Mesendoderm (in vitro differentiated cells): ENCODE measurements at regions not wholly inside any gene's neighbourhood (a gene's known extent, or its start where the extent isn't known, plus 50 kb on each side); places are given as distances from the start of the nearest gene placed in this dataset.

Experiments used
- DNase-seq: peaks from one replicate; pipeline ENCODE4 v3.0.0; 2013
- H2AK5ac ChIP-seq: 2 replicates; pipeline ENCODE4 v1.6.1; 2013; ENCODE audit warnings: low read length, inconsistent platforms
- H2BK120ac ChIP-seq: 2 replicates; pipeline ENCODE4 v1.6.1; 2013; ENCODE audit warnings: low read depth, mild to moderate bottlenecking, low read length, moderate library complexity, mixed read lengths
- H2BK15ac ChIP-seq: replicated peaks from 2 replicates; pipeline ENCODE4 v1.6.1; 2013; ENCODE audit warnings: low read depth, mild to moderate bottlenecking, moderate library complexity
- H2BK5ac ChIP-seq: 2 replicates; pipeline ENCODE4 v1.6.1; 2013; ENCODE audit warnings: low read length, inconsistent platforms
- H3K18ac ChIP-seq: 2 replicates; pipeline ENCODE4 v1.6.1; 2013; ENCODE audit warnings: mild to moderate bottlenecking, low read length, mixed read lengths
- H3K23ac ChIP-seq: one replicate; pipeline ENCODE4 v1.6.1; 2013; ENCODE audit warnings: low read length
- H3K27ac ChIP-seq: 2 replicates; pipeline ENCODE4 v1.5.1; 2013; ENCODE audit warnings: low read depth, mild to moderate bottlenecking, inconsistent platforms, low read length, moderate library complexity
- H3K27me3 ChIP-seq: 2 replicates; pipeline ENCODE4 v1.6.1; 2013; ENCODE audit warnings: low read length, control low read depth, mild to moderate bottlenecking, inconsistent platforms; ENCODE audit not compliant: insufficient read depth, poor library complexity
- H3K36me3 ChIP-seq: 2 replicates; pipeline ENCODE4 v1.6.1; 2013; ENCODE audit warnings: low read length, inconsistent platforms; ENCODE audit not compliant: control insufficient read depth, insufficient read depth
- H3K4ac ChIP-seq: one replicate; pipeline ENCODE4 v1.6.1; 2013; ENCODE audit warnings: low read depth, mild to moderate bottlenecking, low read length, moderate library complexity
- H3K4me1 ChIP-seq: 2 replicates; pipeline ENCODE4 v1.6.1; 2013; ENCODE audit warnings: low read depth, low read length, inconsistent platforms; ENCODE audit not compliant: control insufficient read depth
- H3K4me2 ChIP-seq: 2 replicates; pipeline ENCODE4 v1.6.1; 2013; ENCODE audit warnings: low read length
- H3K4me3 ChIP-seq: 2 replicates; pipeline ENCODE4 v1.5.1; 2013; ENCODE audit warnings: mild to moderate bottlenecking, low read length
- H3K56ac ChIP-seq: one replicate; pipeline ENCODE4 v1.6.1; 2013; ENCODE audit warnings: low read length
- H3K79me1 ChIP-seq: 2 replicates; pipeline ENCODE4 v1.6.1; 2013; ENCODE audit warnings: low read length, inconsistent platforms
- H3K79me2 ChIP-seq: 2 replicates; pipeline ENCODE4 v1.6.1; 2013; ENCODE audit warnings: mild to moderate bottlenecking, low read length; ENCODE audit not compliant: control insufficient read depth, insufficient read depth
- H3K9ac ChIP-seq: 2 replicates; pipeline ENCODE4 v1.6.1; 2013; ENCODE audit warnings: low read length, inconsistent platforms
- H4K5ac ChIP-seq: one replicate; pipeline ENCODE4 v1.6.1; 2013; ENCODE audit warnings: low read length
- H4K8ac ChIP-seq: one replicate; pipeline ENCODE4 v1.6.1; 2013; ENCODE audit warnings: low read depth, mild to moderate bottlenecking, control low read depth, low read length, moderate library complexity
- WGBS: extraction: QIAGEN DNeasy Blood & Tissue Kit; methylation state at CpG from one replicate; pipeline ENCODE4 v1.1.7; 2013; ENCODE audit warnings: low lambda C conversion rate, missing lambda C conversion rate; ENCODE audit not compliant: insufficient coverage; ENCODE audit errors: extremely low coverage; 5-methylcytosine and 5-hydroxymethylcytosine counted together

- Histone ChIP-seq H3K56ac (no peak overlapping the region), H3K4me3 (no peak overlapping the region), H3K27me3 (no peaks in the 10 kb centered on the region), H3K23ac (no peak overlapping the region), H3K9ac (no peak overlapping the region), H3K4me1 (no peaks in the 10 kb centered on the region), H3K27ac (no peak overlapping the region), H3K79me1 (no peaks in the 10 kb centered on the region), H3K4me2 (no peak overlapping the region), H2BK5ac (no peak overlapping the region), H2BK120ac (no peak overlapping the region), H3K18ac (no peak overlapping the region), H3K36me3 (no peaks in the 10 kb centered on the region), H4K8ac (no peak overlapping the region), H3K79me2 (no peaks in the 10 kb centered on the region), H3K4ac (no peak overlapping the region), H2AK5ac (no peak overlapping the region), H4K5ac (no peak overlapping the region), H2BK15ac (no peak overlapping the region)
- no peak for DNase-seq
- WGBS = no CpG with 5 or more reads among the region's 3 CpGs
These were observed 88.6 kb upstream of the LYPLAL1 start for GRCh38 chr1:219085082-219085481.

- Histone ChIP-seq H3K9ac (no peak overlapping the region), H3K56ac (no peak overlapping the region), H3K27me3 (no peaks in the 10 kb centered on the region), H3K79me1 (no peaks in the 10 kb centered on the region), H2BK120ac (no peak overlapping the region), H3K23ac (no peak overlapping the region), H2AK5ac (no peak overlapping the region), H3K4ac (no peak overlapping the region), H4K8ac (no peak overlapping the region), H3K4me1 (no peaks in the 10 kb centered on the region), H3K27ac (no peak overlapping the region), H4K5ac (no peak overlapping the region), H2BK15ac (no peak overlapping the region), H3K4me2 (no peak overlapping the region), H3K18ac (no peak overlapping the region), H2BK5ac (no peak overlapping the region), H3K79me2 (no peaks in the 10 kb centered on the region), H3K36me3 (no peaks in the 10 kb centered on the region), H3K4me3 (no peak overlapping the region)
- DNase-seq = no peak
- no CpG with 5 or more reads among the region's 1 CpG for WGBS
These were observed 87.7 kb upstream of the LYPLAL1 start for GRCh38 chr1:219085988-219086387.

- Histone ChIP-seq H2BK15ac (no peak overlapping the region), H3K18ac (no peak overlapping the region), H4K5ac (no peak overlapping the region), H3K4me2 (no peak overlapping the region), H3K4me3 (no peak overlapping the region), H2AK5ac (no peak overlapping the region), H3K79me2 (no peaks in the 10 kb centered on the region), H2BK120ac (no peak overlapping the region), H3K4ac (no peak overlapping the region), H3K27ac (no peak overlapping the region), H3K9ac (no peak overlapping the region), H2BK5ac (no peak overlapping the region), H3K36me3 (no peaks in the 10 kb centered on the region), H3K79me1 (no peaks in the 10 kb centered on the region), H3K23ac (no peak overlapping the region), H4K8ac (no peak overlapping the region), H3K4me1 (no peaks in the 10 kb centered on the region), H3K27me3 (no peaks in the 10 kb centered on the region), H3K56ac (no peak overlapping the region)
- WGBS = no CpG with 5 or more reads among the region's 1 CpG
- DNase-seq = no peak
These were observed 86.7 kb upstream of the LYPLAL1 start for GRCh38 chr1:219086956-219087469.

- Histone ChIP-seq H3K56ac (no peak overlapping the region), H3K4ac (no peak overlapping the region), H3K27ac (no peak overlapping the region), H3K18ac (no peak overlapping the region), H3K9ac (no peak overlapping the region), H2AK5ac (no peak overlapping the region), H3K27me3 (no peaks in the 10 kb centered on the region), H4K5ac (no peak overlapping the region), H3K4me3 (no peak overlapping the region), H3K4me2 (no peak overlapping the region), H3K23ac (no peak overlapping the region), H4K8ac (no peak overlapping the region), H2BK15ac (no peak overlapping the region), H2BK5ac (no peak overlapping the region), H2BK120ac (no peak overlapping the region), H3K4me1 (no peaks in the 10 kb centered on the region), H3K36me3 (no peaks in the 10 kb centered on the region), H3K79me1 (no peaks in the 10 kb centered on the region), H3K79me2 (no peaks in the 10 kb centered on the region)
- peak; percentile 71 for DNase-seq
- no CpG with 5 or more reads among the region's 5 CpGs for WGBS
These were observed 84.7 kb upstream of the LYPLAL1 start for GRCh38 chr1:219088778-219089557.

GRCh38 chr1:219090607-219091006 is 83.1 kb upstream of the LYPLAL1 start:
- Histone ChIP-seq H3K4me1 (no peaks in the 10 kb centered on the region), H3K4me2 (no peak overlapping the region), H2BK120ac (no peak overlapping the region), H3K56ac (no peak overlapping the region), H3K23ac (no peak overlapping the region), H2BK5ac (no peak overlapping the region), H3K4ac (no peak overlapping the region), H3K9ac (no peak overlapping the region), H3K36me3 (no peaks in the 10 kb centered on the region), H2AK5ac (no peak overlapping the region), H3K18ac (no peak overlapping the region), H4K5ac (no peak overlapping the region), H4K8ac (no peak overlapping the region), H2BK15ac (no peak overlapping the region), H3K79me1 (no peaks in the 10 kb centered on the region), H3K4me3 (no peak overlapping the region), H3K79me2 (no peaks in the 10 kb centered on the region), H3K27ac (no peak overlapping the region), H3K27me3 (no peaks in the 10 kb centered on the region)
- DNase-seq = no peak
- no CpG with 5 or more reads among the region's 1 CpG for WGBS

- DNase-seq = no peak
- H2BK5ac ChIP-seq = no peak overlapping the region
- H2BK15ac ChIP-seq = no peak overlapping the region
- no peaks in the 10 kb centered on the region for H3K79me2 ChIP-seq
- H3K36me3 ChIP-seq = no peaks in the 10 kb centered on the region
- no peak overlapping the region for H3K27ac ChIP-seq
- H3K4me1 ChIP-seq = no peaks in the 10 kb centered on the region
- H3K18ac ChIP-seq = no peak overlapping the region
- no peak overlapping the region for H2BK120ac ChIP-seq
- H3K9ac ChIP-seq = no peak overlapping the region
- no peaks in the 10 kb centered on the region for H3K27me3 ChIP-seq
- no peak overlapping the region for H3K56ac ChIP-seq
- H3K4ac ChIP-seq = no peak overlapping the region
- no peak overlapping the region for H4K5ac ChIP-seq
- no peak overlapping the region for H3K4me2 ChIP-seq
- H2AK5ac ChIP-seq = no peak overlapping the region
- H3K4me3 ChIP-seq = no peak overlapping the region
- H4K8ac ChIP-seq = no peak overlapping the region
- H3K23ac ChIP-seq = no peak overlapping the region
- WGBS = no CpG with 5 or more reads among the region's 1 CpG
- no peaks in the 10 kb centered on the region for H3K79me1 ChIP-seq
These were observed 81.5 kb upstream of the LYPLAL1 start for GRCh38 chr1:219092206-219092605.
